Type B pancreatic cell (in vitro differentiated cells): ENCODE measurements at regions not wholly inside any gene's neighbourhood (a gene's known extent, or its start where the extent isn't known, plus 50 kb on each side); places are given as distances from the start of the nearest gene placed in this dataset.

ENCODE experiments used
- DNase-seq: peaks from one replicate; pipeline ENCODE4 v3.0.0; 2021; ENCODE audit warnings: mixed read lengths; ENCODE audit not compliant: unreplicated experiment; ENCODE audit errors: extremely low spot score
- H3K27ac Mint-ChIP-seq: 2 replicates; pipeline ENCODE4 v1.8.0; 2021; ENCODE audit warnings: mild to moderate bottlenecking, mixed read lengths
- H3K27me3 Mint-ChIP-seq: 2 replicates; pipeline ENCODE4 v1.8.0; 2021; ENCODE audit warnings: mixed read lengths
- H3K36me3 Mint-ChIP-seq: 2 replicates; pipeline ENCODE4 v1.8.0; 2021; ENCODE audit warnings: mixed read lengths
- H3K4me1 Mint-ChIP-seq: one replicate; pipeline ENCODE4 v1.8.0; 2021; ENCODE audit warnings: mixed read lengths; ENCODE audit not compliant: unreplicated experiment
- H3K4me3 Mint-ChIP-seq: 2 replicates; pipeline ENCODE4 v1.8.0; 2021; ENCODE audit warnings: mild to moderate bottlenecking, mixed read lengths
- H3K9me3 Mint-ChIP-seq: 2 replicates; pipeline ENCODE4 v1.8.0; 2021; ENCODE audit warnings: mixed read lengths
- TF ChIP-seq, protein P1 (sequence below): fragments of 200-600 bp; sonication (generic); conservative IDR thresholded peaks from 2 replicates; pipeline ENCODE4 v1.5.0; 2021; ENCODE audit warnings: antibody characterized with exemption, mild to moderate bottlenecking

DNA sequence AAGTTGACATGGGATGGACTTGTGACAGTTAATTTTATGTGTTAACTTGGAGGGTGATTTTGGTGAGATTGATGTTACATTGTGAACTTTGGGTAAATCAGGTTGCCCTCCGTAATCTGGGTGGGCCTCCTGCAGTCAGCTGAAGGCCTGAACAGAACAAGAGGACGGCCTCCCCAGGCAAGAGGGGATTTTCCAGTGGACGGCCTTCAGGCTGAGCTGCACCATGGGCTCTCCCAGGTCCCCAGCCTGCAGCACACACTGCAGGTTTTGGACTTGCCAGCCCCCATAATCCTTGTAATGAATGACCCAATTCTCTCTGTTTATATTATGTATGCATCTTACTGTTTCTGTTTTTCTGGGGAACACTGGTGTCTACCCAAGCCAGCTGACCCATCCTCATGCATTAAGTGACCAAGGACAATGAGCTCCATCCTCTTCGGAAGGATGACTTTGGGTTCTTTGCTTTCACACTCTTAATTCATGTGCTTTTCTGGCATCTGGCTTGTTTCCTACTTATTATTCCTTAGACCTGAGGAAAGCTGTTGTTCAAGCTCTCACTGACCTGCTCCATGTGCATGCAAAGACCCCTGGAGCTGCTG, 64.2 kb downstream of the DACT2 start:
- Mint-ChIP-seq H3K27me3 (peaks cover 13% of the 10 kb centered on the region), H3K27ac (no peak overlapping the region), H3K36me3 (no peaks in the 10 kb centered on the region), H3K9me3 (peaks cover 7% of the 10 kb centered on the region), H3K4me1 (peaks cover 16% of the 10 kb centered on the region), H3K4me3 (no peak overlapping the region)
- TF ChIP-seq, protein P1, sequence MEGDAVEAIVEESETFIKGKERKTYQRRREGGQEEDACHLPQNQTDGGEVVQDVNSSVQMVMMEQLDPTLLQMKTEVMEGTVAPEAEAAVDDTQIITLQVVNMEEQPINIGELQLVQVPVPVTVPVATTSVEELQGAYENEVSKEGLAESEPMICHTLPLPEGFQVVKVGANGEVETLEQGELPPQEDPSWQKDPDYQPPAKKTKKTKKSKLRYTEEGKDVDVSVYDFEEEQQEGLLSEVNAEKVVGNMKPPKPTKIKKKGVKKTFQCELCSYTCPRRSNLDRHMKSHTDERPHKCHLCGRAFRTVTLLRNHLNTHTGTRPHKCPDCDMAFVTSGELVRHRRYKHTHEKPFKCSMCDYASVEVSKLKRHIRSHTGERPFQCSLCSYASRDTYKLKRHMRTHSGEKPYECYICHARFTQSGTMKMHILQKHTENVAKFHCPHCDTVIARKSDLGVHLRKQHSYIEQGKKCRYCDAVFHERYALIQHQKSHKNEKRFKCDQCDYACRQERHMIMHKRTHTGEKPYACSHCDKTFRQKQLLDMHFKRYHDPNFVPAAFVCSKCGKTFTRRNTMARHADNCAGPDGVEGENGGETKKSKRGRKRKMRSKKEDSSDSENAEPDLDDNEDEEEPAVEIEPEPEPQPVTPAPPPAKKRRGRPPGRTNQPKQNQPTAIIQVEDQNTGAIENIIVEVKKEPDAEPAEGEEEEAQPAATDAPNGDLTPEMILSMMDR, result no peak
- DNase-seq, result no peak

DNA sequence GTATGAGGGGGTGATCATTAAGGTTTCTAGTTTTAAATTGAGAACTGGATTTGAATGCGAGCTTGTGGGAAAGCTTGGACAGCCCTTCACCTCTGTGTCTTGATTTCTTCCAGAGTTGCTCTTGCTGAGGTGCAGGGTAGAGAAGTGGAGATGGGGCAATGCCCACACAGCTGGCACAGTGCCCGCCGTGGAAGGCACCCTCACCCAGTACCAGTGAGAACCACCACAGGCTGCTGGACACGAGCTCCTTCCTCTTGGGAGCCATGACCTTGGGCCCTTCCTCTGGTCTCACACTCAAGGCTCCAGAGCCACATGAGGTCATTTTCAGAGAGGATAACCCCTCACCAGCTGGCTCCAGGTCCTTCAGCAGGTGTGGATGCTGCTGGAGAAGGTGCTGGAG, 67.3 kb downstream of the DACT2 start:
- no peak overlapping the region for H3K4me3 Mint-ChIP-seq
- TF ChIP-seq, protein P1, result no peak
- no peaks in the 10 kb centered on the region for H3K36me3 Mint-ChIP-seq
- no peak overlapping the region for H3K27ac Mint-ChIP-seq
- no peak for DNase-seq
- H3K27me3 Mint-ChIP-seq, result peaks cover 3% of the 10 kb centered on the region
- H3K9me3 Mint-ChIP-seq, result peaks cover 7% of the 10 kb centered on the region
- peaks cover 21% of the 10 kb centered on the region for H3K4me1 Mint-ChIP-seq

DNA sequence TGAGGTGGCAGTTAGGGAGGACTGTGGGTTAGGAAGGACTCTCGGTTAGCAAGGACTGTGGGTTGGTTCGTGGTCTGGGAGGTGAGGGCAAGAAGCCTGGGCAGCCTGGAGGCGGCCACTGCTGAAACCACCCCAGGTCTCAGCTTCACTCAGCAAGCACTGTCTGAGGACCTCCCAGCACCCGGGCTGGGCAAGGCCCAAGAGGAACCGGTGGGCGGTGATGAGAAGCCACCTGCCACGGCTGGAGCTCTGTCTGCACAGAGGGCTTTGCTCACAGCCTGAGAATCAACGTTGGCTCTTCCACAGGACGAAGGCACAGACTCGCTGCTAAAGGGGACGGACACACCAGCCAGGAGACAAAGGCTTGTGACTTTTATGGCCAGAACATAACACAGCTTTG, 69.3 kb downstream of the DACT2 start:
- no peak overlapping the region for H3K27ac Mint-ChIP-seq
- peaks cover 7% of the 10 kb centered on the region for H3K9me3 Mint-ChIP-seq
- H3K4me1 Mint-ChIP-seq, result peaks cover 29% of the 10 kb centered on the region
- H3K36me3 Mint-ChIP-seq, result no peaks in the 10 kb centered on the region
- H3K27me3 Mint-ChIP-seq, result peaks cover 3% of the 10 kb centered on the region
- TF ChIP-seq, protein P1, result no peak
- H3K4me3 Mint-ChIP-seq, result no peak overlapping the region
- DNase-seq, result no peak

DNA sequence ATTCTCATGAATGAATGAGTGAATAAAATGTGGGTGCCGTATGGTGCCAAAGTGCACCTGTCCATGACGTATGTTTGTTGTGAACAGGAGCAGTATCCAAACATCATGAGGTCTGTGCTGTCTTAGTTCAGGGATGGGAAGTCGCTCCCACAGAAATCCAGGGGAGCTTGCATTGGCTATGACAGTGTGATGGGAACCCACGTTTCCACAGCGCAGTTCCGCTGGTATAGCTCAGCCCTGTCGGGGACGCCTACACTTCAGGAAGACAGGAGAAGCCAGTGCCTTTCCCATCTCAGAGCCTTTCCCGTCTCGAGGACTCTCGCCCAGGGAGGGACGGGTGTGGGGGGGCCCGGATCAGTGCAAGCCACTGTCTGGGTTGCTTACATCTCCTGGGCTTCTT, 69.8 kb downstream of the DACT2 start:
- H3K4me1 Mint-ChIP-seq, result peaks cover 29% of the 10 kb centered on the region
- H3K36me3 Mint-ChIP-seq, result no peaks in the 10 kb centered on the region
- TF ChIP-seq, protein P1, result no peak
- DNase-seq, result no peak
- H3K27me3 Mint-ChIP-seq, result peaks cover 3% of the 10 kb centered on the region
- peaks cover 3% of the 10 kb centered on the region for H3K9me3 Mint-ChIP-seq
- H3K4me3 Mint-ChIP-seq, result no peak overlapping the region
- H3K27ac Mint-ChIP-seq, result no peak overlapping the region

DNA sequence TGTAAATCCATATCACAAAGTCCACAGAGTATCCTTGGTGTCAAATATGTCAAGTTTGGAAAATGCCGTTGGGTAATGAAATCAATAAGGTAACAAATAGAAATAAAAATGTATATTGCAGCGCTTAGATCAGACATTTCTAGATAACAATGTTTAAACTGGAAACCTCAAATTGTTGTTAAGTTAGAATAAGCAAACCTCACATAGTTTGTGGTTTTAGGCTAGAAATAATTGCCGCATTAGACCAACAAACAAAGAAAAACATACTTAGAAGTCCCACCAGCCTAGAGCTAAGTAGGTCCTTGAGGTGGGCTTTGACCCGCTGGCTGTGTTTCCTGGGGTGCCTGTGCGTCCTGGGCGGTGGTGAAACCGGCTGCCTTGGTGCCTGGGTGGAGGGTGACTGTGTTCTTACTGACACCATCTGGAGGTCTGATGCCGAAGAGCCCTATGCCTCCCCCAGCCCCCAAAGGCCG, 71.4 kb downstream of the DACT2 start:
- no peak for DNase-seq
- TF ChIP-seq, protein P1, result no peak
- H3K27me3 Mint-ChIP-seq, result peaks cover 3% of the 10 kb centered on the region
- H3K36me3 Mint-ChIP-seq, result no peaks in the 10 kb centered on the region
- H3K4me1 Mint-ChIP-seq, result peaks cover 32% of the 10 kb centered on the region
- H3K27ac Mint-ChIP-seq, result no peak overlapping the region
- H3K9me3 Mint-ChIP-seq, result no peaks in the 10 kb centered on the region
- no peak overlapping the region for H3K4me3 Mint-ChIP-seq
